Gastrocnemius medialis (tissue), 4 donors: ENCODE measurements at regions not wholly inside any gene's neighbourhood (a gene's known extent, or its start where the extent isn't known, plus 50 kb on each side); places are given as distances from the start of the nearest gene placed in this dataset.

Experiments used
- CTCF ChIP-seq, 5 experiments: fragments of 450-650 bp in 3 of 5; fragments of 200-600 bp in 2 of 5; sonication (generic) in 2 of 5; IDR thresholded peaks in 4 of 5; conservative IDR thresholded peaks in 1 of 5; 1 replicate in 4 of 5; 2 replicates in 1 of 5; pipeline ENCODE4 v1.5.1; 2016 to 2019; ENCODE audit warnings: antibody characterized with exemption in 5 of 5, mild to moderate bottlenecking in 3 of 5, moderate library complexity in 3 of 5
- POLR2A ChIP-seq, 2 donors: fragments of 450-650 bp; IDR thresholded peaks; one replicate each; pipeline ENCODE4 v1.6.1; 2017; ENCODE audit warnings: antibody characterized with exemption in 2 of 2, mild to moderate bottlenecking in 2 of 2, moderate library complexity in 2 of 2

DNA sequence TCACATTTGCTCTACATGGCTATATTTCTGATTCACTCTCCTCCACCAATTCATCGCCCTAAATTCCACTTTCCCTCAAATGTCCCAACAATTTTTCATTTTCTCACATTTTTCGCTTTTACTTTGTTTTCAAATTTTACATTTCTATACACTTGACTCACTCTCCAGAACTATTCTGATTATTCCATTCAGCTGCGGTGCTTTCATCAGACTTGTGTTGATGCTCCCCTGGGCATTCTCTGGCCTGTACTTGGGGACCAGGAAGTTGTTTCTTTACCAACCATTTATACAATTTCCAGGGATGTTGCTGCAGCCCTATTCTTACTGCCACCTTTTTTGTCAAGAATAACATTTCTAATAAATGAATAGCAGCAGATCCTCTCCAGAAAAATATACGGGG lies 444.8 kb downstream of the MAFB start:
- no peak for TF ChIP-seq POLR2A (IDR thresholded peaks at IDR 0.05)
- no peak for TF ChIP-seq CTCF (IDR thresholded peaks at IDR 0.05 in 4 of 5, conservative IDR thresholded peaks at IDR 0.05 in 1 of 5)
